HepG2 (cell line): ENCODE measurements at regions not wholly inside any gene's neighbourhood (a gene's known extent, or its start where the extent isn't known, plus 50 kb on each side); places are given as distances from the start of the nearest gene placed in this dataset.

Source experiments
- ATAC-seq: fragments of 200-7000 bp; cut with Tn5 transposase; 3 replicates; pipeline ENCODE4 v1.9.1; 2020; ENCODE audit warnings: mild to moderate bottlenecking, moderate library complexity
- BruUV-seq: library from RNA; stranded (reverse); fragments of 400-500 nt; replicated peaks from 2 replicates; lab custom pipeline; 2021; lab: Mats Ljungman, UMichigan
- CTCF ChIA-PET: fragments of 300-600 bp; formaldehyde crosslinking; extraction: SDS; loops from one replicate; lab custom pipeline; 2021; ENCODE audit warnings: low total read pairs, inconsistent platforms, low intra/inter-chr PET ratio; lab: Yijun Ruan, JAX
- POLR2A ChIA-PET: fragments of 350-600 bp; sonication (Branson Sonifier 250); formaldehyde crosslinking; loops from one replicate; lab custom pipeline; 2020; ENCODE audit warnings: antibody characterized with exemption, inconsistent platforms; lab: Yijun Ruan, JAX
- DNase-seq: peaks from one replicate; pipeline ENCODE4 v3.0.0-alpha.2; 2015; ENCODE audit warnings: low spot score
- FAIRE-seq: peaks from 3 replicates; lab custom pipeline; 2011; peaks lifted over from hg19 to GRCh38; lab: Jason Lieb, UNC
- H2AFZ ChIP-seq: one replicate; pipeline ENCODE4 v1.6.1; 2011; ENCODE audit warnings: low read length, inconsistent platforms
- H3K27ac ChIP-seq: fragments of 300-600 bp; 3 replicates; pipeline ENCODE4 v1.8.0; 2011; ENCODE audit warnings: mixed run types, mild to moderate bottlenecking, mixed read lengths, low read length, inconsistent platforms; ENCODE audit not compliant: insufficient read depth; ENCODE audit errors: extremely low read length
- H3K27me3 ChIP-seq, 2 experiments: fragments of 200-600 bp in 1 of 2; 2 replicates in 1 of 2; 3 replicates in 1 of 2; pipeline versions ENCODE4 v1.6.0 to v1.8.0; 2011; ENCODE audit warnings: low read length in 2 of 2, mild to moderate bottlenecking in 2 of 2, moderate library complexity in 2 of 2, inconsistent platforms in 1 of 2; ENCODE audit not compliant: insufficient read depth in 2 of 2, control insufficient read depth in 1 of 2
- H3K36me3 ChIP-seq, 2 experiments: fragments of 200-600 bp in 1 of 2; replicated peaks in 1 of 2; 2 replicates in 1 of 2; 3 replicates in 1 of 2; pipeline versions ENCODE4 v1.5.1 to v1.8.0; 2011; ENCODE audit warnings: low read length in 2 of 2, inconsistent platforms in 1 of 2; ENCODE audit not compliant: insufficient read depth in 2 of 2, control insufficient read depth in 1 of 2
- H3K4me1 ChIP-seq: 2 replicates; pipeline ENCODE4 v1.5.1; 2012; ENCODE audit warnings: low read length, inconsistent platforms; ENCODE audit not compliant: insufficient read depth
- H3K4me2 ChIP-seq: 2 replicates; pipeline ENCODE4 v1.6.0; 2011; ENCODE audit warnings: low read depth, low read length, inconsistent platforms
- H3K4me3 ChIP-seq, 3 experiments: fragments of 200-600 bp in 1 of 3; sonication (generic), shearing (Covaris generic) in 1 of 3; replicated peaks in 1 of 3; 2 replicates each; pipeline ENCODE4 v1.5.1; 2011 to 2016; ENCODE audit warnings: low read length in 3 of 3, inconsistent platforms in 2 of 3, low read depth in 2 of 3, mild to moderate bottlenecking in 2 of 3, control low read depth in 1 of 3, mixed read lengths in 1 of 3; ENCODE audit not compliant: insufficient read depth in 1 of 3
- H3K79me2 ChIP-seq: one replicate; pipeline ENCODE4 v1.6.1; 2011; ENCODE audit warnings: low read length, inconsistent platforms; ENCODE audit not compliant: insufficient read depth
- H3K9ac ChIP-seq: 2 replicates; pipeline ENCODE4 v1.6.0; 2011; ENCODE audit warnings: mild to moderate bottlenecking, low read depth, low read length, inconsistent platforms; ENCODE audit not compliant: insufficient read depth
- H3K9me3 ChIP-seq: 2 replicates; pipeline ENCODE4 v1.5.1; 2012; ENCODE audit warnings: mild to moderate bottlenecking, low read length
- H4K20me1 ChIP-seq: 2 replicates; pipeline ENCODE4 v1.6.0; 2011; ENCODE audit warnings: inconsistent platforms, mild to moderate bottlenecking, low read length, moderate library complexity; ENCODE audit not compliant: insufficient read depth
- FOSL1 ChIP-seq: sonication (generic); formaldehyde crosslinking; IDR thresholded peaks from 2 replicates; pipeline ENCODE4 v1.9.0; 2021; ENCODE audit warnings: missing genetic modification reagents, borderline replicate concordance
- HNF4G ChIP-seq, 2 experiments: sonication (generic) in 1 of 2; formaldehyde crosslinking in 1 of 2; IDR thresholded peaks; 2 replicates each; pipeline versions ENCODE4 v1.4.0 to v1.6.1; 2011 to 2020; ENCODE audit warnings: borderline replicate concordance in 2 of 2, low read depth in 2 of 2, mild to moderate bottlenecking in 2 of 2, low read length in 1 of 2, missing genetic modification reagents in 1 of 2, moderate library complexity in 1 of 2
- IRX3 ChIP-seq: sonication (generic); formaldehyde crosslinking; IDR thresholded peaks from 2 replicates; pipeline ENCODE4 v1.8.1; 2023; ENCODE audit warnings: mild to moderate bottlenecking, low read depth, missing genetic modification reagents, borderline replicate concordance
- KAT8 ChIP-seq: IDR thresholded peaks from 2 replicates; pipeline ENCODE4 v1.6.1; 2016; ENCODE audit warnings: missing genetic modification reagents, missing compliant biosample characterization
- MLXIP ChIP-seq: sonication (generic); formaldehyde crosslinking; IDR thresholded peaks from 2 replicates; pipeline ENCODE4 v1.9.0; 2021; ENCODE audit warnings: missing genetic modification reagents, borderline replicate concordance
- PRPF4 ChIP-seq: fragments of 200-400 bp; formaldehyde crosslinking; IDR thresholded peaks from 2 replicates; pipeline ENCODE4 v1.6.1; 2016; ENCODE audit warnings: low read length, low read depth; ENCODE audit not compliant: poor library complexity, severe bottlenecking
- SMAD3 ChIP-seq: sonication (generic); formaldehyde crosslinking; IDR thresholded peaks from 2 replicates; pipeline ENCODE4 v1.4.0; 2020; ENCODE audit warnings: missing genetic modification reagents
- SRSF4 ChIP-seq: fragments of 200-400 bp; formaldehyde crosslinking; IDR thresholded peaks from one replicate; pipeline ENCODE4 v1.6.1; 2018; ENCODE audit warnings: mild to moderate bottlenecking, low read depth, low read length, moderate library complexity; ENCODE audit not compliant: poor library complexity, severe bottlenecking
- ZNF20 ChIP-seq: sonication (generic); formaldehyde crosslinking; IDR thresholded peaks from 2 replicates; pipeline ENCODE4 v1.4.0; 2020; ENCODE audit warnings: mild to moderate bottlenecking, moderate library complexity, missing genetic modification reagents
- ZNF792 ChIP-seq: IDR thresholded peaks from 2 replicates; pipeline ENCODE4 v1.6.1; 2016
- ZNF816 ChIP-seq: sonication (generic); formaldehyde crosslinking; IDR thresholded peaks from 2 replicates; pipeline ENCODE4 v1.8.0; 2022; ENCODE audit warnings: missing genetic modification reagents, mild to moderate bottlenecking, borderline replicate concordance
- WGBS: methylation state at CpG from one replicate; pipeline ENCODE4 v1.1.6; 2017; ENCODE audit warnings: low lambda C conversion rate; 5-methylcytosine and 5-hydroxymethylcytosine counted together
- in situ Hi-C: cut with HindIII; loops from 2 replicates; pipeline ENCODE4 v1.10.0; 2017; ENCODE audit warnings: low pct_unique_long_range_greater_than_20kb; ENCODE audit not compliant: extremely low pct_ligation_motif_present
- intact Hi-C: fragments of 100-400 bp; cut with micrococcal nuclease; formaldehyde crosslinking; loops from one replicate; pipeline ENCODE4 v1.10.0; 2022; ENCODE audit not compliant: unreplicated experiment
- TF ChIP-seq, protein P1 (sequence below): sonication (generic); formaldehyde crosslinking; IDR thresholded peaks from 2 replicates; pipeline ENCODE4 v1.8.0; 2022; ENCODE audit warnings: mild to moderate bottlenecking, missing genetic modification reagents, moderate library complexity
- TF ChIP-seq, protein P2 (sequence below): sonication (generic); formaldehyde crosslinking; IDR thresholded peaks from 2 replicates; pipeline ENCODE4 v1.9.0; 2021; ENCODE audit warnings: mild to moderate bottlenecking, missing genetic modification reagents

- TF ChIP-seq HNF4G (IDR thresholded peaks at IDR 0.05; ENCODE audit: borderline replicate concordance, low read depth, low read length) (no peak), HNF4G (CRISPR knock-in tag; IDR thresholded peaks at IDR 0.05; ENCODE audit: borderline replicate concordance, low read depth) (no peak)
Observed at GRCh38 chr1:87264976-87265375, 63.7 kb upstream of the LMO4 start (continued).

DNA sequence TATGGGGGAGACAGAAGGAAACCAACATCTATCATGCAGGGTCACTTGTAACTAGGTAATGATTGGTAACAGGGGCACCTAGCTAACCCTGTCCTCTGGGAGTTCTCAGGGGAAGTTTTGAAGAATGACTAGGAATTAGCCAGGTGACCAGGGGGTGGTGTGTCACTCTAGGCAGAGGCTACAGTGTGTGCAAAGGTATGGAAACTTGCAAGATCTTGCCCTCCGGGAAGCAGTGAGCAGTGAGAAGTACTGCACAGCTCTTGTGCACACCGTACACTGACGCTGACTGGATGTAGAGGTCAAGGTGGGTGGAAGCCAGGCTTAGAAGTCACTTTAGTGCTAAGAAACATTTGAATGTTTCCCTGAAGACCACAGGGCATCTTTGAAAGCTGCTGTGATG is 62.9 kb upstream of the LMO4 start:
- H3K27ac ChIP-seq = no peak overlapping the region
- ChIA-PET CTCF (no interaction called here), POLR2A (no interaction called here)
- ATAC-seq (no peak), FAIRE-seq (no peak), DNase-seq (no peak)
- H3K4me3 ChIP-seq = no peak overlapping the region
- H3K79me2 ChIP-seq = no peaks in the 10 kb centered on the region
- H3K4me2 ChIP-seq = no peak overlapping the region
- no TSS peak for BruUV-seq
- H3K27me3 ChIP-seq = 0 out of 5 replicates have a peak, but pooled peaks cover 0 to 3% of the 10 kb centered on the region in 2 experiments
- H2AFZ ChIP-seq = no peak overlapping the region
- WGBS = 8% methylated on average over 2 of the region's 3 CpGs
- intact Hi-C loops (loop anchor here (1.0 kb wide), 1 partner anchor 132 kb away; no protein-coding TSS in a partner anchor), in situ Hi-C loops (no loop called here)
- no peaks in the 10 kb centered on the region for H3K9me3 ChIP-seq
- H3K9ac ChIP-seq = no peak overlapping the region
- no peaks in the 10 kb centered on the region for H3K4me1 ChIP-seq
- no peaks in the 10 kb centered on the region for H3K36me3 ChIP-seq
- no peaks in the 10 kb centered on the region for H4K20me1 ChIP-seq
- TF ChIP-seq ZNF792 = no peak
- TF ChIP-seq ZNF20 (CRISPR knock-in tag) = no peak
- no peak for TF ChIP-seq FOSL1 (CRISPR knock-in tag)
- TF ChIP-seq IRX3 (CRISPR knock-in tag) = no peak
- no peak for TF ChIP-seq SRSF4
- TF ChIP-seq ZNF816 (CRISPR knock-in tag) = no peak
- TF ChIP-seq, protein P1, sequence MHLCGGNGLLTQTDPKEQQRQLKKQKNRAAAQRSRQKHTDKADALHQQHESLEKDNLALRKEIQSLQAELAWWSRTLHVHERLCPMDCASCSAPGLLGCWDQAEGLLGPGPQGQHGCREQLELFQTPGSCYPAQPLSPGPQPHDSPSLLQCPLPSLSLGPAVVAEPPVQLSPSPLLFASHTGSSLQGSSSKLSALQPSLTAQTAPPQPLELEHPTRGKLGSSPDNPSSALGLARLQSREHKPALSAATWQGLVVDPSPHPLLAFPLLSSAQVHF (CRISPR knock-in tag) = no peak
- TF ChIP-seq KAT8 (CRISPR knock-in tag) = no peak
- TF ChIP-seq, protein P2, sequence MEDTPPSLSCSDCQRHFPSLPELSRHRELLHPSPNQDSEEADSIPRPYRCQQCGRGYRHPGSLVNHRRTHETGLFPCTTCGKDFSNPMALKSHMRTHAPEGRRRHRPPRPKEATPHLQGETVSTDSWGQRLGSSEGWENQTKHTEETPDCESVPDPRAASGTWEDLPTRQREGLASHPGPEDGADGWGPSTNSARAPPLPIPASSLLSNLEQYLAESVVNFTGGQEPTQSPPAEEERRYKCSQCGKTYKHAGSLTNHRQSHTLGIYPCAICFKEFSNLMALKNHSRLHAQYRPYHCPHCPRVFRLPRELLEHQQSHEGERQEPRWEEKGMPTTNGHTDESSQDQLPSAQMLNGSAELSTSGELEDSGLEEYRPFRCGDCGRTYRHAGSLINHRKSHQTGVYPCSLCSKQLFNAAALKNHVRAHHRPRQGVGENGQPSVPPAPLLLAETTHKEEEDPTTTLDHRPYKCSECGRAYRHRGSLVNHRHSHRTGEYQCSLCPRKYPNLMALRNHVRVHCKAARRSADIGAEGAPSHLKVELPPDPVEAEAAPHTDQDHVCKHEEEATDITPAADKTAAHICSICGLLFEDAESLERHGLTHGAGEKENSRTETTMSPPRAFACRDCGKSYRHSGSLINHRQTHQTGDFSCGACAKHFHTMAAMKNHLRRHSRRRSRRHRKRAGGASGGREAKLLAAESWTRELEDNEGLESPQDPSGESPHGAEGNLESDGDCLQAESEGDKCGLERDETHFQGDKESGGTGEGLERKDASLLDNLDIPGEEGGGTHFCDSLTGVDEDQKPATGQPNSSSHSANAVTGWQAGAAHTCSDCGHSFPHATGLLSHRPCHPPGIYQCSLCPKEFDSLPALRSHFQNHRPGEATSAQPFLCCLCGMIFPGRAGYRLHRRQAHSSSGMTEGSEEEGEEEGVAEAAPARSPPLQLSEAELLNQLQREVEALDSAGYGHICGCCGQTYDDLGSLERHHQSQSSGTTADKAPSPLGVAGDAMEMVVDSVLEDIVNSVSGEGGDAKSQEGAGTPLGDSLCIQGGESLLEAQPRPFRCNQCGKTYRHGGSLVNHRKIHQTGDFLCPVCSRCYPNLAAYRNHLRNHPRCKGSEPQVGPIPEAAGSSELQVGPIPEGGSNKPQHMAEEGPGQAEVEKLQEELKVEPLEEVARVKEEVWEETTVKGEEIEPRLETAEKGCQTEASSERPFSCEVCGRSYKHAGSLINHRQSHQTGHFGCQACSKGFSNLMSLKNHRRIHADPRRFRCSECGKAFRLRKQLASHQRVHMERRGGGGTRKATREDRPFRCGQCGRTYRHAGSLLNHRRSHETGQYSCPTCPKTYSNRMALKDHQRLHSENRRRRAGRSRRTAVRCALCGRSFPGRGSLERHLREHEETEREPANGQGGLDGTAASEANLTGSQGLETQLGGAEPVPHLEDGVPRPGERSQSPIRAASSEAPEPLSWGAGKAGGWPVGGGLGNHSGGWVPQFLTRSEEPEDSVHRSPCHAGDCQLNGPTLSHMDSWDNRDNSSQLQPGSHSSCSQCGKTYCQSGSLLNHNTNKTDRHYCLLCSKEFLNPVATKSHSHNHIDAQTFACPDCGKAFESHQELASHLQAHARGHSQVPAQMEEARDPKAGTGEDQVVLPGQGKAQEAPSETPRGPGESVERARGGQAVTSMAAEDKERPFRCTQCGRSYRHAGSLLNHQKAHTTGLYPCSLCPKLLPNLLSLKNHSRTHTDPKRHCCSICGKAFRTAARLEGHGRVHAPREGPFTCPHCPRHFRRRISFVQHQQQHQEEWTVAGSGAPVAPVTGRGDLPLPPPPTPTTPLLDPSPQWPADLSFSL (CRISPR knock-in tag) = no peak
- TF ChIP-seq SMAD3 (CRISPR knock-in tag) = no peak
- TF ChIP-seq PRPF4 = no peak
- TF ChIP-seq MLXIP = no peak
